K562 (cell line): ENCODE measurements at regions not wholly inside any gene's neighbourhood (a gene's known extent, or its start where the extent isn't known, plus 50 kb on each side); places are given as distances from the start of the nearest gene placed in this dataset.

Source experiments
- ATAC-seq: fragments of 200-7000 bp; cut with Tn5 transposase; 3 replicates; pipeline ENCODE4 v1.9.1; 2020; ENCODE audit warnings: moderate library complexity
- BruUV-seq: library from RNA; stranded (reverse); fragments of 400-500 nt; replicated peaks from 2 replicates; lab custom pipeline; 2021; lab: Mats Ljungman, UMichigan
- CTCF ChIA-PET: fragments of 300-600 bp; formaldehyde crosslinking; extraction: SDS; loops from one replicate; lab custom pipeline; 2021; ENCODE audit warnings: low intra/inter-chr PET ratio; lab: Yijun Ruan, JAX
- POLR2A ChIA-PET: fragments of 300-600, 350-650 bp; sonication (Branson Sonifier 250); formaldehyde crosslinking; extraction: SDS; loops from one replicate; lab custom pipeline; 2021; ENCODE audit warnings: antibody characterized with exemption, inconsistent platforms; lab: Yijun Ruan, JAX
- DNase-seq, 4 experiments: peaks; one replicate each; pipeline versions ENCODE4 v3.0.0 to v3.0.0-alpha.2; 2011 to 2018; ENCODE audit warnings: low spot score in 3 of 4, mixed read lengths in 3 of 4; ENCODE audit errors: extremely low read depth in 1 of 4
- FAIRE-seq: peaks from 2 replicates; lab custom pipeline; 2011; peaks lifted over from hg19 to GRCh38; lab: Jason Lieb, UNC
- H2AFZ ChIP-seq: 2 replicates; pipeline ENCODE4 v1.6.0; 2011; ENCODE audit warnings: low read depth, low read length, control low read depth, inconsistent platforms
- H3K27ac ChIP-seq: fragments of 200-600 bp; 3 replicates; pipeline ENCODE4 v1.8.0; 2011; ENCODE audit warnings: low read depth, mild to moderate bottlenecking, control low read depth, inconsistent platforms, low read length, moderate library complexity, mixed read lengths; ENCODE audit errors: extremely low read depth
- H3K27me3 ChIP-seq, 2 experiments: fragments of 300-600 bp in 1 of 2; 2 replicates in 1 of 2; 3 replicates in 1 of 2; pipeline versions ENCODE4 v1.6.0 to v1.8.0; 2011; ENCODE audit warnings: inconsistent platforms in 2 of 2, low read length in 2 of 2, mild to moderate bottlenecking in 1 of 2, mixed read lengths in 1 of 2, moderate library complexity in 1 of 2; ENCODE audit not compliant: control insufficient read depth in 2 of 2, insufficient read depth in 2 of 2
- H3K36me3 ChIP-seq: fragments of 300-600 bp; 3 replicates; pipeline ENCODE4 v1.8.0; 2011; ENCODE audit warnings: mild to moderate bottlenecking, low read length, inconsistent platforms; ENCODE audit not compliant: control insufficient read depth, insufficient read depth
- H3K4me1 ChIP-seq, 2 experiments: fragments of 200-600 bp in 1 of 2; replicated peaks in 1 of 2; 2 replicates in 1 of 2; 3 replicates in 1 of 2; pipeline versions ENCODE4 v1.5.1 to v1.8.0; 2011; ENCODE audit warnings: inconsistent platforms in 2 of 2, low read length in 2 of 2, mild to moderate bottlenecking in 1 of 2, mixed read lengths in 1 of 2, moderate library complexity in 1 of 2; ENCODE audit not compliant: control insufficient read depth in 2 of 2, insufficient read depth in 2 of 2
- H3K4me2 ChIP-seq: 2 replicates; pipeline ENCODE4 v1.6.1; 2011; ENCODE audit warnings: low read length, control low read depth, inconsistent platforms, mixed read lengths; ENCODE audit not compliant: insufficient read depth
- H3K4me3 ChIP-seq: fragments of 200-600 bp; sonication (generic), shearing (Covaris generic); 2 replicates; pipeline ENCODE4 v1.5.1; 2016; ENCODE audit warnings: control low read depth, inconsistent platforms
- H3K79me2 ChIP-seq: fragments of 200-600 bp; 3 replicates; pipeline ENCODE4 v1.8.0; 2011; ENCODE audit warnings: low read length, inconsistent platforms; ENCODE audit not compliant: control insufficient read depth, insufficient read depth
- H3K9ac ChIP-seq, 2 experiments: 2 replicates each; pipeline versions ENCODE4 v1.6.0 to v1.6.1; 2011; ENCODE audit warnings: low read depth in 2 of 2, low read length in 2 of 2, control low read depth in 1 of 2, inconsistent platforms in 1 of 2, mild to moderate bottlenecking in 1 of 2, mixed read lengths in 1 of 2; ENCODE audit not compliant: insufficient read depth in 1 of 2
- H3K9me1 ChIP-seq: one replicate; pipeline ENCODE4 v1.6.0; 2011; ENCODE audit warnings: inconsistent platforms, mild to moderate bottlenecking, low read length, moderate library complexity; ENCODE audit not compliant: control insufficient read depth, insufficient read depth
- H3K9me3 ChIP-seq: replicated peaks from 2 replicates; pipeline ENCODE4 v1.5.1; 2011; ENCODE audit warnings: low read depth, low read length, inconsistent platforms; ENCODE audit not compliant: control insufficient read depth, insufficient read depth
- H4K20me1 ChIP-seq: replicated peaks from 2 replicates; pipeline ENCODE4 v1.6.1; 2011; ENCODE audit warnings: low read length, inconsistent platforms, mixed read lengths; ENCODE audit not compliant: control insufficient read depth, insufficient read depth
- BRD4 ChIP-seq: fragments of 200-600 bp; sonication (generic); IDR thresholded peaks from 2 replicates; pipeline ENCODE4 v1.6.1; 2017; ENCODE audit warnings: inconsistent platforms
- GABPB2 ChIP-seq: fragments of 250-450 bp; sonication (Bioruptor Pico); conservative IDR thresholded peaks from 2 replicates; pipeline ENCODE4 v1.5.1; 2021; ENCODE audit warnings: mild to moderate bottlenecking
- GTF2E2 ChIP-seq: fragments of 200-800 bp; sonication (Bioruptor generic); IDR thresholded peaks from 2 replicates; pipeline ENCODE4 v1.6.1; 2016; ENCODE audit warnings: missing genetic modification characterization, missing compliant biosample characterization
- RB1 ChIP-seq: fragments of 450-650 bp; IDR thresholded peaks from 2 replicates; pipeline ENCODE4 v1.6.1; 2017; ENCODE audit warnings: low read depth, mild to moderate bottlenecking
- RBM39 ChIP-seq: fragments of 200-400 bp; formaldehyde crosslinking; optimal IDR thresholded peaks from 2 replicates; pipeline ENCODE3; 2018; ENCODE audit warnings: low read depth, low read length
- SREBF2 ChIP-seq: sonication (generic); formaldehyde crosslinking; IDR thresholded peaks from 2 replicates; pipeline ENCODE4 v1.4.0; 2020; ENCODE audit warnings: mild to moderate bottlenecking, missing genetic modification reagents
- TBL1XR1 ChIP-seq, 2 experiments: IDR thresholded peaks; 2 replicates each; pipeline ENCODE4 v1.6.1; 2012; ENCODE audit warnings: improper control_type of control experiment in 2 of 2, low read length in 2 of 2, mild to moderate bottlenecking in 1 of 2
- ZKSCAN3 ChIP-seq: fragments of 250-450 bp; sonication (Bioruptor Pico); IDR thresholded peaks from 2 replicates; pipeline ENCODE4 v1.4.0; 2020
- ZNF124 ChIP-seq: sonication (generic); formaldehyde crosslinking; IDR thresholded peaks from 2 replicates; pipeline ENCODE4 v1.8.1; 2022; ENCODE audit warnings: missing genetic modification reagents
- ZNF263 ChIP-seq: sonication (generic); formaldehyde crosslinking; IDR thresholded peaks from 2 replicates; pipeline ENCODE4 v1.8.0; 2022; ENCODE audit warnings: mild to moderate bottlenecking, missing genetic modification reagents, borderline replicate concordance
- ZNF3 ChIP-seq: fragments of 250-450 bp; sonication (Bioruptor Pico); IDR thresholded peaks from 2 replicates; pipeline ENCODE4 v1.5.0; 2021; ENCODE audit warnings: mild to moderate bottlenecking, moderate library complexity
- ZNF512 ChIP-seq: IDR thresholded peaks from 2 replicates; pipeline ENCODE4 v1.6.1; 2016; ENCODE audit warnings: missing genetic modification characterization, missing compliant biosample characterization
- ZNF75A ChIP-seq: fragments of 450-650 bp; formaldehyde crosslinking; IDR thresholded peaks from 2 replicates; pipeline ENCODE4 v1.4.0; 2020; ENCODE audit warnings: mild to moderate bottlenecking
- WGBS: fragments of 100-300 bp; shearing (Covaris generic); methylation state at CpG from one replicate; pipeline ENCODE4 v1.1.6; 2016; ENCODE audit warnings: low coverage, mixed read lengths; ENCODE audit not compliant: insufficient coverage; ENCODE audit errors: missing lambda C conversion rate; 5-methylcytosine and 5-hydroxymethylcytosine counted together
- in situ Hi-C: fragments of 300-500 bp; cut with MboI; formaldehyde crosslinking; loops from 4 replicates; pipeline ENCODE4 v1.15.0; 2018; ENCODE audit warnings: inconsistent platforms, mixed read lengths
- intact Hi-C: fragments of 100-400 bp; cut with micrococcal nuclease; formaldehyde crosslinking; loops from 2 replicates; pipeline ENCODE4 v1.14.2; 2022

- no peak for DNase-seq
- no peaks in the 10 kb centered on the region for H4K20me1 ChIP-seq
- H3K4me1 ChIP-seq, result no peaks in the 10 kb centered on the region
- intact Hi-C loops (loop anchor here (10.0 kb wide), 1 partner anchor 785 kb away; no protein-coding TSS in a partner anchor), in situ Hi-C loops (loop anchor here (25.0 kb wide), 1 partner anchor 537 kb away; no protein-coding TSS in a partner anchor)
- H3K4me2 ChIP-seq, result no peak overlapping the region
- TF ChIP-seq SREBF2 (CRISPR knock-in tag) (no peak), ZNF263 (no peak), BRD4 (no peak), ZKSCAN3 (CRISPR knock-in tag) (no peak), ZNF3 (CRISPR knock-in tag) (no peak), ZNF124 (CRISPR knock-in tag) (no peak), GTF2E2 (tag) (no peak), ZNF512 (no peak), GABPB2 (CRISPR knock-in tag) (no peak), ZNF75A (no peak), RB1 (no peak), TBL1XR1 (IDR thresholded peaks at IDR 0.05; ENCODE audit: low read length in 2 of 2) (no peak), RBM39 (no peak)
- H3K9me3 ChIP-seq, result no peaks in the 10 kb centered on the region
- H3K79me2 ChIP-seq, result no peaks in the 10 kb centered on the region
- no peak overlapping the region for H3K4me3 ChIP-seq
- H3K27me3 ChIP-seq, result no peaks in the 10 kb centered on the region
- WGBS, result 0% methylated on average over 1 of the region's 1 CpG
- H3K9me1 ChIP-seq, result no peaks in the 10 kb centered on the region
- H3K36me3 ChIP-seq, result no peaks in the 10 kb centered on the region
- no peak overlapping the region for H3K27ac ChIP-seq
- FAIRE-seq, result no peak
- ChIA-PET POLR2A (no interaction called here), CTCF (no interaction called here)
- H3K9ac ChIP-seq, result no peak overlapping the region
- H2AFZ ChIP-seq, result no peak overlapping the region
- ATAC-seq, result no peak
- no TSS peak for BruUV-seq
These were observed 146.7 kb upstream of the VRK2 start for GRCh38 chr2:57899898-57900297.
